Esophagus squamous epithelium (tissue), 5 donors: ENCODE measurements at regions not wholly inside any gene's neighbourhood (a gene's known extent, or its start where the extent isn't known, plus 50 kb on each side); places are given as distances from the start of the nearest gene placed in this dataset.

Source experiments
- DNase-seq: peaks from one replicate; lab custom pipeline; 2025; lab: John Stamatoyannopoulos, UW
- H3K27ac ChIP-seq, 4 donors: fragments of 200-600 bp; sonication (generic); one replicate each; pipeline ENCODE4 v1.5.1; 2016 to 2019; ENCODE audit warnings: mild to moderate bottlenecking in 1 of 4
- H3K27me3 ChIP-seq, 4 donors: fragments of 200-600 bp; sonication (generic); 1 replicate in 3 of 4; 2 replicates in 1 of 4; pipeline versions ENCODE4 v1.5.1 to v1.6.0; 2017 to 2021; ENCODE audit warnings: antibody characterized with exemption in 1 of 4
- H3K36me3 ChIP-seq, 3 donors: fragments of 200-600 bp; sonication (generic); one replicate each; pipeline ENCODE4 v1.5.1; 2016 to 2019
- H3K4me1 ChIP-seq, 3 donors: fragments of 200-600 bp; sonication (generic); one replicate each; pipeline ENCODE4 v1.5.1; 2017 to 2019
- H3K4me3 ChIP-seq, 4 donors: fragments of 200-600 bp; sonication (generic); 1 replicate in 3 of 4; 2 replicates in 1 of 4; pipeline ENCODE4 v1.5.1; 2016 to 2019; ENCODE audit warnings: mild to moderate bottlenecking in 2 of 4, moderate library complexity in 1 of 4
- H3K9me3 ChIP-seq, 3 donors: fragments of 200-600 bp; sonication (generic); one replicate each; pipeline ENCODE4 v1.5.1; 2016 to 2019
- POLR2A ChIP-seq, 4 donors: fragments of 450-650 bp; IDR thresholded peaks; one replicate each; pipeline ENCODE4 v1.6.1; 2017; ENCODE audit warnings: antibody characterized with exemption in 4 of 4, mild to moderate bottlenecking in 4 of 4, moderate library complexity in 3 of 4
- WGBS, 2 donors: methylation state at CpG; one replicate each; pipeline ENCODE4 v1.1.5; 2018; 5-methylcytosine and 5-hydroxymethylcytosine counted together
- intact Hi-C: fragments of 100-400 bp; cut with DNase I; formaldehyde crosslinking; loops from one replicate; pipeline ENCODE4 v1.15.0; 2022
- TF ChIP-seq, protein P1 (sequence below), 6 experiments: fragments of 450-650 bp in 4 of 6; fragments of 200-600 bp in 2 of 6; sonication (generic) in 2 of 6; IDR thresholded peaks; one replicate each; pipeline ENCODE4 v1.5.1; 2016 to 2019; ENCODE audit warnings: antibody characterized with exemption in 6 of 6, mild to moderate bottlenecking in 4 of 6, moderate library complexity in 4 of 6
- donor health status: DM: yes; HTN: yes; CAD: no.

DNA sequence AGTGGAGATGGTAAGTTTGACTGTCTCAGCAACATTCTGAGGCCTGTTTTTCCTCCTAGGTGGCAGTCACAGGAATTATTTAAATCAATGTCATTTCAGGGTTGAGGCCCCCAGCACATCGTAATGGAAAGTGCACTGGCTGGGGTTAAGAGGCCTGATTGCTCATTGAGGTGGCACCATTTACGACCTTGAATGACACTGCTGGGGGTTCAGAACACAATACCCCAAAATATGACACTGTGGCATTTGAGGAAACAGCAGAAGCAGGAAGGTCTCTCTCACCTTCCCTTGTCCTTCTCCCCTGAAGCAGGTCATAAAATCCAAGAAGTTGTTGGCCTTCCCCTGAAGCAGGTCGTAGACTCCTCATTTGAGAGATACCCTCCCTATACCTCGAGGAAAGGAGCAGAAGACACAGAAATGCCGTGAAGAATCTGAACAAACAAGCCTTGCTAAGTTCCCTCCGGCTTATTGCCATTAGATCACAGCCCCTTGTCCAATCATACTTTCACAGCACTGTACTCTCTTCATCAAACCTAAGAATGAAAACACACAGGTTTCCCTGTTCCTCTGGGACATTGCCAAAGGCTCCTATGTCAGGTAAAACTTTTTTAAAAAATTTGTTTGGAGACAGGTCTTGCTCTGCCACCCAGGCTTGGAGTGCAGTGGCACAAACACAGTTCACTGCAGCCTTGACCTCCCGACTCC is 71.3 kb downstream of the S1PR1 start:
- Histone ChIP-seq H3K27me3 (peaks cover 0 to 8% (median 0%) of the 10 kb centered on the region in 4 donors), H3K27ac (no peak overlapping the region), H3K4me1 (peaks cover 6 to 18% (median 7%) of the 10 kb centered on the region in 3 donors), H3K4me3 (no peak overlapping the region), H3K9me3 (no peaks in the 10 kb centered on the region), H3K36me3 (no peaks in the 10 kb centered on the region)
- intact Hi-C loops, result loop anchor here (10.0 kb wide), 1 partner anchor 47 kb away; no protein-coding TSS in a partner anchor
- no peak for DNase-seq
- 68 to 73% methylated on average over 7 of the region's 7 CpGs for whole genome bisulfite sequencing, 2 donors
- TF ChIP-seq POLR2A (IDR thresholded peaks at IDR 0.05), result no peak
- TF ChIP-seq, protein P1, sequence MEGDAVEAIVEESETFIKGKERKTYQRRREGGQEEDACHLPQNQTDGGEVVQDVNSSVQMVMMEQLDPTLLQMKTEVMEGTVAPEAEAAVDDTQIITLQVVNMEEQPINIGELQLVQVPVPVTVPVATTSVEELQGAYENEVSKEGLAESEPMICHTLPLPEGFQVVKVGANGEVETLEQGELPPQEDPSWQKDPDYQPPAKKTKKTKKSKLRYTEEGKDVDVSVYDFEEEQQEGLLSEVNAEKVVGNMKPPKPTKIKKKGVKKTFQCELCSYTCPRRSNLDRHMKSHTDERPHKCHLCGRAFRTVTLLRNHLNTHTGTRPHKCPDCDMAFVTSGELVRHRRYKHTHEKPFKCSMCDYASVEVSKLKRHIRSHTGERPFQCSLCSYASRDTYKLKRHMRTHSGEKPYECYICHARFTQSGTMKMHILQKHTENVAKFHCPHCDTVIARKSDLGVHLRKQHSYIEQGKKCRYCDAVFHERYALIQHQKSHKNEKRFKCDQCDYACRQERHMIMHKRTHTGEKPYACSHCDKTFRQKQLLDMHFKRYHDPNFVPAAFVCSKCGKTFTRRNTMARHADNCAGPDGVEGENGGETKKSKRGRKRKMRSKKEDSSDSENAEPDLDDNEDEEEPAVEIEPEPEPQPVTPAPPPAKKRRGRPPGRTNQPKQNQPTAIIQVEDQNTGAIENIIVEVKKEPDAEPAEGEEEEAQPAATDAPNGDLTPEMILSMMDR (IDR thresholded peaks at IDR 0.05), result no peak

DNA sequence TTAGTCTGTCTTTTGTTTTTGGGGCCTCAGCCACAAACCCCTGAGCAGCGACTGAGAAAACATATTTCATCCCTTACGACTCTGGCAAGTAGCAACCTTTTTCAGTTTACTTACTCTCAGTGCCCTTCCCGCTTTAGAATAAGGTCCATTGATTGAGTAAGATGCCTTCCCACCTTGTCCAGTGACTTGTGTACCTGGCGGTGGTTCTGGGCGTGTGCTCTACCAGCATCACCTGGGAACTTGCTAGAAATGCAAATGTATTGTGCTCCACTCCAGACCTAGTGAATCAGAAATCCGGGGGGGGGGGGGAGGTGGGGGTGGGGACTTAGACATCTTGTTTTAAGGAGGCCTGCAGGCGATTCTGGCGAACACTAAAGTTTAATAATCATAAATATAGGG is 72.1 kb downstream of the S1PR1 start:
- peaks cover 0 to 8% (median 0%) of the 10 kb centered on the region in 4 donors for H3K27me3 ChIP-seq
- no peaks in the 10 kb centered on the region for H3K36me3 ChIP-seq
- peak overlapping the region in 3 of 4 donors; percentile 39 to 55 (median 42) for H3K4me3 ChIP-seq
- WGBS, 2 donors, result 11 to 19% methylated on average over 8 of the region's 8 CpGs
- peak overlapping the region in 1 of 4 donors; percentile 14 for H3K27ac ChIP-seq
- no peak for TF ChIP-seq POLR2A (IDR thresholded peaks at IDR 0.05)
- TF ChIP-seq, protein P1 (IDR thresholded peaks at IDR 0.05), result no peak
- intact Hi-C loops, result loop anchor here (10.0 kb wide), 1 partner anchor 46 kb away; no protein-coding TSS in a partner anchor
- H3K4me1 ChIP-seq, result peaks cover 6 to 18% (median 7%) of the 10 kb centered on the region in 3 donors
- no peaks in the 10 kb centered on the region for H3K9me3 ChIP-seq
- no peak for DNase-seq

DNA sequence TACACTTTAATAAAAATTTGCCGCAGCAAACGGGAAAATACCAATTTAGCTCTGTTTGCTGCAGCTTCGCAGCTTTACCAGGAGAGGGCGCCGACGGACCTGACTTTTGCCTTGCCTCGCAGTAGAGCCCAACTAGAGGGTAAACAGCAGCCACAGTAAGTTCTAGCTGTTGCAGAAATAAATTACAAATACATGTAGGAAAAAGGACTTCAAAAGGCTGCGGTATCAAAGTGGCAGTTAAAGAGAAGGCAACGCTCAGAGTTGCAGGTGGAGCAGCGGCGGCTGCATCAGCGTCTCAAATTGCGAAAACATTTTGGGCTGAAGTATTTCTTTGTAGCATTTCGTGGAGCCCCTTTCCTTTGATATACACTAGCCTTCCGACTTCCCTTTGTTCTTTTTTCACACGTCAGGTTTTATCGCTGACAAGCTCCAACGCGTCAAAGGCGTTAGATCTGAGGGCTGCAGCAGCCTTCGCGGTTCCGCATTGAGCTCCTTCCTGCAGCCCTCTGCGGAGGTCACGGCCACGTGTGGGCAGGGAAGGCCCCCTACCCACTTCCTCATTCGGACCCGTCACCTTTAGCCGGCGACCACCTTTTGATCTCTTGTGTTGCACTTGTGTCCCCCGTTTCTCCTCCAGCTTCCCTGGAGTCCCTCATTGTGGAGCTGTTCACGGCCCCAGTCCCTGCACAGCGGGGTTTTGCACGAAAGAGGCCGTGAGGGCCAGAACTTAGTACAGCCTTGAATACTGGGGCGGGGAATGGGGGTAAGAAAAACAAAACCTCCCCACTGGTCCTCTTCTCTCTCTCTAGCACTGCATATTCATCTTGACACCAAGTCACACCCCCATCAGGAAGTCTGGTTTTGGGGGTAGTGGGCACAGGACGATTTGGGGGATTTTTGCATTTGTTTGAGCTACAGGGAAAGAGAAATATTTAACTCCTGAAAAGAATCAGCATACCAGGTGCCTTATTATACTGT is 72.8 kb downstream of the S1PR1 start:
- H3K27ac ChIP-seq, result peak overlapping the region in 1 of 4 donors; percentile 14

DNA sequence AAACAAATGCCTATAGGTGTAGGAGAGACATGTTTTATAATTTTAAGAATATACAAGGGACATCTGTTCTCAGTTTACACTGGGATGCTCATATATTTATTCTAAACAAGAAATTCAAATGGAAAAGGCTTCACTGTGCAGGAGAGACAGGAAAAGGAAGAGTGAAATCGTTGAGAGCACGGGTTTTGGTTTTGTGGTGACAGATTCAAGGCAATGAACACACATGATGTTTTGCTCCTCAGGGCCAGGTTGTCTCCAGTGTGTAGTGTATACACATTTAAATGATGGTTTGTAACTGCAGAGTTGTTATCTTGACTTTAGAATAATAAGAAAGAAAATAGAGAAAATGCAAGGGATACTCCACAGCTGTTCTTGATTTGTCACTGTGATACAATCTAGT is 73.7 kb downstream of the S1PR1 start:
- Histone ChIP-seq H3K4me1 (peaks cover 6 to 18% (median 7%) of the 10 kb centered on the region in 3 donors), H3K27me3 (peaks cover 0 to 8% (median 0%) of the 10 kb centered on the region in 4 donors), H3K36me3 (no peaks in the 10 kb centered on the region), H3K27ac (no peak overlapping the region), H3K9me3 (no peaks in the 10 kb centered on the region), H3K4me3 (no peak overlapping the region)
- no peak for DNase-seq
- intact Hi-C loops, result no loop called here
- TF ChIP-seq, protein P1 (IDR thresholded peaks at IDR 0.05), result no peak
- no peak for TF ChIP-seq POLR2A (IDR thresholded peaks at IDR 0.05)
- WGBS, 2 donors, result 35 to 37% methylated on average over 2 of the region's 2 CpGs

More for the DNA sequence above, 72.8 kb downstream of the S1PR1 start:
- Histone ChIP-seq H3K36me3 (no peaks in the 10 kb centered on the region), H3K4me3 (peak overlapping the region; percentile 13 to 55 (median 40)), H3K4me1 (peaks cover 6 to 18% (median 7%) of the 10 kb centered on the region in 3 donors), H3K9me3 (no peaks in the 10 kb centered on the region), H3K27me3 (peaks cover 0 to 8% (median 0%) of the 10 kb centered on the region in 4 donors)
- no peak for DNase-seq
- TF ChIP-seq, protein P1 (IDR thresholded peaks at IDR 0.05), result peak; percentile 73 to 86 (median 77)
- no peak for TF ChIP-seq POLR2A (IDR thresholded peaks at IDR 0.05)
- intact Hi-C loops, result loop anchor here (10.0 kb wide), 1 partner anchor 45 kb away; no protein-coding TSS in a partner anchor
- 5 to 12% methylated on average over 33 to 34 of the region's 37 CpGs for WGBS, 2 donors
